Endodermal cell (in vitro differentiated cells): ENCODE measurements at regions not wholly inside any gene's neighbourhood (a gene's known extent, or its start where the extent isn't known, plus 50 kb on each side); places are given as distances from the start of the nearest gene placed in this dataset.

ENCODE experiments used
- DNase-seq: peaks from one replicate; pipeline ENCODE4 v3.0.0-alpha.2; 2017
- H3K27ac ChIP-seq: 2 replicates; pipeline ENCODE4 v1.5.1; 2013; ENCODE audit warnings: mild to moderate bottlenecking, low read depth, low read length, moderate library complexity
- H3K27me3 ChIP-seq: 2 replicates; pipeline ENCODE4 v1.6.1; 2013; ENCODE audit warnings: mild to moderate bottlenecking, low read length, moderate library complexity; ENCODE audit not compliant: insufficient read depth, control insufficient read depth, poor library complexity, severe bottlenecking
- H3K36me3 ChIP-seq: 2 replicates; pipeline ENCODE4 v1.7.0; 2013; ENCODE audit warnings: mild to moderate bottlenecking, low read length, moderate library complexity; ENCODE audit not compliant: control insufficient read depth, insufficient read depth
- H3K4me1 ChIP-seq: one replicate; pipeline ENCODE4 v1.7.0; 2013; ENCODE audit warnings: low read length; ENCODE audit not compliant: control insufficient read depth, insufficient read depth
- H3K4me3 ChIP-seq: 2 replicates; pipeline ENCODE4 v1.5.1; 2013; ENCODE audit warnings: mild to moderate bottlenecking, low read length, moderate library complexity
- H3K9ac ChIP-seq: 2 replicates; pipeline ENCODE4 v1.6.1; 2013; ENCODE audit warnings: mild to moderate bottlenecking, low read length, moderate library complexity; ENCODE audit not compliant: poor library complexity, severe bottlenecking; ENCODE audit errors: extremely low read depth
- H3K9me3 ChIP-seq: 2 replicates; pipeline ENCODE4 v1.6.1; 2013; ENCODE audit warnings: mild to moderate bottlenecking, low read length, moderate library complexity; ENCODE audit not compliant: control insufficient read depth
- H3K27ac Mint-ChIP-seq: 2 replicates; pipeline ENCODE4 v1.8.0; 2020; ENCODE audit warnings: mixed read lengths
- H3K27me3 Mint-ChIP-seq: 2 replicates; pipeline ENCODE4 v1.8.0; 2021; ENCODE audit warnings: mild to moderate bottlenecking, mixed read lengths; ENCODE audit not compliant: insufficient read depth
- H3K36me3 Mint-ChIP-seq: 2 replicates; pipeline ENCODE4 v1.8.0; 2020; ENCODE audit warnings: low read depth, mixed read lengths
- H3K4me1 Mint-ChIP-seq: 2 replicates; pipeline ENCODE4 v1.8.0; 2020; ENCODE audit warnings: mixed read lengths
- H3K4me3 Mint-ChIP-seq: 2 replicates; pipeline ENCODE4 v1.8.0; 2020; ENCODE audit warnings: mild to moderate bottlenecking, moderate library complexity, mixed read lengths
- H3K9me3 Mint-ChIP-seq: 2 replicates; pipeline ENCODE4 v1.8.0; 2020; ENCODE audit warnings: mild to moderate bottlenecking, mixed read lengths
- WGBS, 2 experiments: methylation state at CpG; one replicate each; pipeline versions ENCODE4 v1.1.5 to v1.1.7; 2013; ENCODE audit warnings: missing lambda C conversion rate in 2 of 2, mixed read lengths in 1 of 2; ENCODE audit not compliant: insufficient coverage in 1 of 2, insufficient read length in 1 of 2; 5-methylcytosine and 5-hydroxymethylcytosine counted together
- TF ChIP-seq, protein P1 (sequence below): fragments of 200-600 bp; sonication (generic); conservative IDR thresholded peaks from 2 replicates; pipeline ENCODE4 v1.5.0; 2021; ENCODE audit warnings: antibody characterized with exemption, mild to moderate bottlenecking

DNA sequence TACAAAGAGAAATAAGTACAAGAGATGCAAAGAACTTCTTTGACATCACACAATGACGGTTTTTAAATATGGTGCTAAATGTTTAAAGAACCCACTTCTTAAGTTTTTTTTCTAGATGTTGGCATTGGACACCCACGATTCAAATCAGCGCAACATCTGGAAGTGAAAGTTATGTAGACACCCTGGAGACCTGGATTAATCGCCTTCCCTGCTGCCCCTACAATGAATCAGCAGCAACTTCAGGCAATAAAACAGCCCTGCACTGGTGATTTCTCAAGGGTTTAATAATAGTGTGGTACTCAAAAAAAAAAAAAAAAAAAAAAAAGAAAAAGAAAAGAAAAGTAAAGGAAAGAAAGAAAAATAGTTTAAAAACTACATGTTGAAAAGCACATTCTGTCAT lies 248.3 kb downstream of the NUF2 start:
- H3K36me3 ChIP-seq: no peaks in the 10 kb centered on the region
- H3K9me3 Mint-ChIP-seq: peaks cover 1% of the 10 kb centered on the region
- H3K4me1 ChIP-seq: peaks cover 3% of the 10 kb centered on the region
- H3K36me3 Mint-ChIP-seq: no peaks in the 10 kb centered on the region
- WGBS, 2 experiments: 91 to 93% methylated on average over 4 of the region's 4 CpGs
- no peaks in the 10 kb centered on the region for H3K27me3 ChIP-seq
- no peaks in the 10 kb centered on the region for H3K27me3 Mint-ChIP-seq
- no peak overlapping the region for H3K27ac Mint-ChIP-seq
- no peak overlapping the region for H3K4me3 Mint-ChIP-seq
- H3K9me3 ChIP-seq: no peaks in the 10 kb centered on the region
- TF ChIP-seq, protein P1, sequence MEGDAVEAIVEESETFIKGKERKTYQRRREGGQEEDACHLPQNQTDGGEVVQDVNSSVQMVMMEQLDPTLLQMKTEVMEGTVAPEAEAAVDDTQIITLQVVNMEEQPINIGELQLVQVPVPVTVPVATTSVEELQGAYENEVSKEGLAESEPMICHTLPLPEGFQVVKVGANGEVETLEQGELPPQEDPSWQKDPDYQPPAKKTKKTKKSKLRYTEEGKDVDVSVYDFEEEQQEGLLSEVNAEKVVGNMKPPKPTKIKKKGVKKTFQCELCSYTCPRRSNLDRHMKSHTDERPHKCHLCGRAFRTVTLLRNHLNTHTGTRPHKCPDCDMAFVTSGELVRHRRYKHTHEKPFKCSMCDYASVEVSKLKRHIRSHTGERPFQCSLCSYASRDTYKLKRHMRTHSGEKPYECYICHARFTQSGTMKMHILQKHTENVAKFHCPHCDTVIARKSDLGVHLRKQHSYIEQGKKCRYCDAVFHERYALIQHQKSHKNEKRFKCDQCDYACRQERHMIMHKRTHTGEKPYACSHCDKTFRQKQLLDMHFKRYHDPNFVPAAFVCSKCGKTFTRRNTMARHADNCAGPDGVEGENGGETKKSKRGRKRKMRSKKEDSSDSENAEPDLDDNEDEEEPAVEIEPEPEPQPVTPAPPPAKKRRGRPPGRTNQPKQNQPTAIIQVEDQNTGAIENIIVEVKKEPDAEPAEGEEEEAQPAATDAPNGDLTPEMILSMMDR: no peak
- no peak overlapping the region for H3K27ac ChIP-seq
- no peak overlapping the region for H3K9ac ChIP-seq
- H3K4me3 ChIP-seq: no peak overlapping the region
- no peak for DNase-seq
- peaks cover 13% of the 10 kb centered on the region for H3K4me1 Mint-ChIP-seq

DNA sequence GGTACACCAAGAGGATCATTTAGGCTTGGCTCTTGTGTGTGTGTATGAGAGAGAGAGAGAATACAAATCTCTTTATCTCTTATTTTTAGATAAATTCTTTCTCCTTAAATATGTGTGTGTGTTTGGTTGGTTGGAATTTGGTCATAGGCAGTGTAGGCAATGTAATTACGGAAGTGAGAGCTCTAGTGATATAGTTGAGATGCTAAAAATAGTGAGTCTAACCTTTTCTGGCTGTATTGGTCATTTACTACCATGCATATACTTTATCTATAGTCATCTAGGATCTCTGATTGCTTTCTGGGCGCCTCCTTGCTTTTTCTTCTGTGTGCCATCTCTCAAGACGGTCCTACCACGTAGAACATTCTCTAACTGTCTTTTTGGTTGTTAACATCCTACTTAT lies 250.2 kb downstream of the NUF2 start:
- DNase-seq: no peak
- Mint-ChIP-seq H3K27me3 (no peaks in the 10 kb centered on the region), H3K27ac (no peak overlapping the region)

DNA sequence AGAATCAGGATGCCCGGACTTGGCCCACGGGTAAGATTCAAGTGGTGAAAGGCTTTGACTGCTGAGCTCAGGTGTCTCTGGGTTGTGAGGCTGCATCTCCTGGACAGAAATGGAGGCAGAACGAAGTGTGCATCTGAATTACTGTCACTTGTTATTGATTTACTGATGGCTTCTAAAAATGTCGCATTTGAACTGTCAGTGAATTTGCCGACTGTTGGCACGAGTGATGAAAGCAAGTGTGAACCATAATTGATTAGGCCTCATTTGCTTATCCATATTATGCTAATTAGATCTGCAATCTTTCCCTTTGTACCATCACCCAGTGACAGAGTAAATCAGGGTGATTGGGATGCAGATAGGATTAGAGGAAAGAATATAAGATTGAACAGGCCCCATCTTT lies 252.4 kb downstream of the NUF2 start:
- Histone ChIP-seq H3K4me1 (no peaks in the 10 kb centered on the region), H3K27ac (no peak overlapping the region), H3K9ac (no peak overlapping the region), H3K27me3 (no peaks in the 10 kb centered on the region), H3K4me3 (no peak overlapping the region), H3K36me3 (no peaks in the 10 kb centered on the region), H3K9me3 (no peaks in the 10 kb centered on the region)
- Mint-ChIP-seq H3K9me3 (peaks cover 1% of the 10 kb centered on the region), H3K27me3 (no peaks in the 10 kb centered on the region), H3K27ac (no peak overlapping the region), H3K4me1 (no peaks in the 10 kb centered on the region), H3K4me3 (no peak overlapping the region), H3K36me3 (no peaks in the 10 kb centered on the region)
- no peak for DNase-seq
- 92 to 94% methylated on average over 6 of the region's 6 CpGs for WGBS, 2 experiments
- TF ChIP-seq, protein P1: no peak

More for the DNA sequence above, 250.2 kb downstream of the NUF2 start:
- no peaks in the 10 kb centered on the region for H3K27me3 ChIP-seq
- H3K27ac ChIP-seq: no peak overlapping the region
- H3K9ac ChIP-seq: no peak overlapping the region
- H3K9me3 ChIP-seq: no peaks in the 10 kb centered on the region
- WGBS, 2 experiments: 97 to 98% methylated on average over 3 to 4 of the region's 4 CpGs
- H3K36me3 ChIP-seq: no peaks in the 10 kb centered on the region
- Mint-ChIP-seq H3K4me3 (no peak overlapping the region), H3K4me1 (peaks cover 1% of the 10 kb centered on the region), H3K36me3 (no peaks in the 10 kb centered on the region), H3K9me3 (peaks cover 1% of the 10 kb centered on the region)
- TF ChIP-seq, protein P1: no peak
- no peaks in the 10 kb centered on the region for H3K4me1 ChIP-seq
- H3K4me3 ChIP-seq: no peak overlapping the region
